ENCODE measurements at regions not wholly inside any gene's neighbourhood (a gene's known extent, or its start where the extent isn't known, plus 50 kb on each side); places are given as distances from the start of the nearest gene placed in this dataset.

DNA sequence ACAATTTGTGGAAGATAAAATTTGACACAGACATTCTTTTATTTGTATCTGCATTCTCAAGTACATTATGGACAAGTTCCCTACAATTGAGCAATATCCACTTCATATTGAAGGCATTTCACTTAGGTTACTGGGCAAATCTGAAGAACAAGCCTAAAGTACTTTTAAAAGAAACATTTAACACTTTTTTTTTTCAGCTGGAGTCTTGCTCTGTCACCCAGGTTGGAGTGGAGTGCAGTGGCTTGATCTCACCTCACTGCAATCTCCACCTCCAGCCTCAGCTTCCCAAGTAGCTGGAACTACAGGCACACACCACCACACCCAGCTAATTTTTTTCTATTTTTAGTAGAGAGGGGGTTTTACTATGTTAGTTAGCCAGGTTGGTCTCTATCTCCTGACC lies 70.2 kb downstream of the OR4C45 start:
- no peak for TF ChIP-seq REST (IDR thresholded peaks at IDR 0.05; ENCODE audit: unreplicated experiment)
- TF ChIP-seq, protein P1, sequence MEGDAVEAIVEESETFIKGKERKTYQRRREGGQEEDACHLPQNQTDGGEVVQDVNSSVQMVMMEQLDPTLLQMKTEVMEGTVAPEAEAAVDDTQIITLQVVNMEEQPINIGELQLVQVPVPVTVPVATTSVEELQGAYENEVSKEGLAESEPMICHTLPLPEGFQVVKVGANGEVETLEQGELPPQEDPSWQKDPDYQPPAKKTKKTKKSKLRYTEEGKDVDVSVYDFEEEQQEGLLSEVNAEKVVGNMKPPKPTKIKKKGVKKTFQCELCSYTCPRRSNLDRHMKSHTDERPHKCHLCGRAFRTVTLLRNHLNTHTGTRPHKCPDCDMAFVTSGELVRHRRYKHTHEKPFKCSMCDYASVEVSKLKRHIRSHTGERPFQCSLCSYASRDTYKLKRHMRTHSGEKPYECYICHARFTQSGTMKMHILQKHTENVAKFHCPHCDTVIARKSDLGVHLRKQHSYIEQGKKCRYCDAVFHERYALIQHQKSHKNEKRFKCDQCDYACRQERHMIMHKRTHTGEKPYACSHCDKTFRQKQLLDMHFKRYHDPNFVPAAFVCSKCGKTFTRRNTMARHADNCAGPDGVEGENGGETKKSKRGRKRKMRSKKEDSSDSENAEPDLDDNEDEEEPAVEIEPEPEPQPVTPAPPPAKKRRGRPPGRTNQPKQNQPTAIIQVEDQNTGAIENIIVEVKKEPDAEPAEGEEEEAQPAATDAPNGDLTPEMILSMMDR (conservative IDR thresholded peaks at IDR 0.05; ENCODE audit: low read depth in 2 of 2) = no peak

Data from GM23338 (cell line).